Sigmoid colon (tissue), 6 donors: ENCODE measurements at regions not wholly inside any gene's neighbourhood (a gene's known extent, or its start where the extent isn't known, plus 50 kb on each side); places are given as distances from the start of the nearest gene placed in this dataset.
"Not testable (repeated sequence)": the region's sequence is repeated elsewhere in the genome, so short reads cannot be mapped to it uniquely, and the experiment has no call there.

ENCODE experiments used
- DNase-seq: peaks from one replicate; pipeline ENCODE4 v3.0.0-alpha.2; 2019
- H3K27ac ChIP-seq, 4 donors: fragments of 200-600 bp; sonication (generic); one replicate each; pipeline ENCODE4 v1.5.1; 2016 to 2019; ENCODE audit warnings: mild to moderate bottlenecking in 1 of 4
- H3K27me3 ChIP-seq, 3 donors: fragments of 200-600 bp; sonication (generic); one replicate each; pipeline ENCODE4 v1.5.1; 2019; ENCODE audit warnings: mild to moderate bottlenecking in 1 of 3
- H3K36me3 ChIP-seq, 4 donors: fragments of 200-600 bp; sonication (generic); one replicate each; pipeline ENCODE4 v1.5.1; 2016 to 2019
- H3K4me1 ChIP-seq, 4 donors: fragments of 200-600 bp; sonication (generic); one replicate each; pipeline ENCODE4 v1.5.1; 2017 to 2019
- H3K4me3 ChIP-seq, 4 donors: fragments of 200-600 bp; sonication (generic); one replicate each; pipeline ENCODE4 v1.5.1; 2017 to 2019; ENCODE audit warnings: mild to moderate bottlenecking in 2 of 4, moderate library complexity in 1 of 4
- H3K9me3 ChIP-seq, 4 donors: fragments of 200-600 bp in 3 of 4; sonication (generic) in 3 of 4; one replicate each; pipeline versions ENCODE4 v1.5.1 to v1.6.1; 2013 to 2019
- EP300 ChIP-seq, 4 donors: sonication (generic); formaldehyde crosslinking; IDR thresholded peaks; one replicate each; pipeline ENCODE4 v1.6.1; 2017; ENCODE audit warnings: antibody characterized with exemption in 4 of 4
- POLR2A ChIP-seq, 2 donors: fragments of 450-650 bp; IDR thresholded peaks; one replicate each; pipeline ENCODE4 v1.6.1; 2016; ENCODE audit warnings: antibody characterized with exemption in 2 of 2, mild to moderate bottlenecking in 2 of 2, moderate library complexity in 2 of 2
- POLR2AphosphoS5 ChIP-seq, 4 donors: sonication (generic); formaldehyde crosslinking; IDR thresholded peaks; one replicate each; pipeline ENCODE4 v1.6.1; 2017; ENCODE audit warnings: antibody characterized with exemption in 4 of 4
- WGBS, 2 donors: extraction: QIAGEN DNeasy Blood & Tissue Kit; methylation state at CpG; one replicate each; pipeline ENCODE4 v1.1.7; 2013; 5-methylcytosine and 5-hydroxymethylcytosine counted together
- intact Hi-C: fragments of 100-400 bp; cut with DNase I; formaldehyde crosslinking; loops from one replicate; pipeline ENCODE4 v1.15.1; 2023
- TF ChIP-seq, protein P1 (sequence below), 4 experiments: fragments of 450-650 bp in 3 of 4; fragments of 200-600 bp in 1 of 4; IDR thresholded peaks; one replicate each; pipeline ENCODE4 v1.5.1; 2016 to 2019; ENCODE audit warnings: antibody characterized with exemption in 4 of 4, mild to moderate bottlenecking in 3 of 4, moderate library complexity in 2 of 4
- donor health status: healthy with polysubstance abuse.
- donor health status: healthy.

DNA sequence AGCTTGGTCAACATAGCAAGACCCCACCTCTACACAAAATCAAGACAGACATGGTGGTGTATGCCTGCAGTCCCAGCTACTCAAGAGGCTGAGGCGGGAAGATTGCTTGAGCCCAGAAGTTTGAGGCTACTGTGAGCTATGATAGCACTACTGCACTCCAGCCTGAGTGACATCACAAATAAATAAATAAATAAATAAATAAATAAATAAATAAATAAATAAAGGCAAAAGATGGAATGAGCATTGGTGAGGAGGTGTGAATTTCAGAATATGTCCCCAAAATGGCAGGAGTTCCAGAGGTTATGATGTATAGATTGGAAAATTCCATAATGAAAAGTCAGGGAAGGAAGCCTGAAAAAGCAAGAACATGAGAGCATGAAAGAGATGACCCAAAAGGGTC is 249.9 kb downstream of the MEX3B start:
- no peak overlapping the region for H3K4me3 ChIP-seq
- intact Hi-C loops = no loop called here
- no peaks in the 10 kb centered on the region for H3K9me3 ChIP-seq
- no peak overlapping the region for H3K27ac ChIP-seq
- no peak for DNase-seq
- TF ChIP-seq POLR2A (IDR thresholded peaks at IDR 0.05) (no peak), POLR2AphosphoS5 (IDR thresholded peaks at IDR 0.05) (no peak), EP300 (IDR thresholded peaks at IDR 0.05) (no peak)
- TF ChIP-seq, protein P1, sequence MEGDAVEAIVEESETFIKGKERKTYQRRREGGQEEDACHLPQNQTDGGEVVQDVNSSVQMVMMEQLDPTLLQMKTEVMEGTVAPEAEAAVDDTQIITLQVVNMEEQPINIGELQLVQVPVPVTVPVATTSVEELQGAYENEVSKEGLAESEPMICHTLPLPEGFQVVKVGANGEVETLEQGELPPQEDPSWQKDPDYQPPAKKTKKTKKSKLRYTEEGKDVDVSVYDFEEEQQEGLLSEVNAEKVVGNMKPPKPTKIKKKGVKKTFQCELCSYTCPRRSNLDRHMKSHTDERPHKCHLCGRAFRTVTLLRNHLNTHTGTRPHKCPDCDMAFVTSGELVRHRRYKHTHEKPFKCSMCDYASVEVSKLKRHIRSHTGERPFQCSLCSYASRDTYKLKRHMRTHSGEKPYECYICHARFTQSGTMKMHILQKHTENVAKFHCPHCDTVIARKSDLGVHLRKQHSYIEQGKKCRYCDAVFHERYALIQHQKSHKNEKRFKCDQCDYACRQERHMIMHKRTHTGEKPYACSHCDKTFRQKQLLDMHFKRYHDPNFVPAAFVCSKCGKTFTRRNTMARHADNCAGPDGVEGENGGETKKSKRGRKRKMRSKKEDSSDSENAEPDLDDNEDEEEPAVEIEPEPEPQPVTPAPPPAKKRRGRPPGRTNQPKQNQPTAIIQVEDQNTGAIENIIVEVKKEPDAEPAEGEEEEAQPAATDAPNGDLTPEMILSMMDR (IDR thresholded peaks at IDR 0.05) = no peak
- no peaks in the 10 kb centered on the region for H3K36me3 ChIP-seq
- 95 to 97% methylated on average over 1 of the region's 1 CpG for WGBS, 2 donors
- no peaks in the 10 kb centered on the region for H3K27me3 ChIP-seq
- H3K4me1 ChIP-seq = no peaks in the 10 kb centered on the region

DNA sequence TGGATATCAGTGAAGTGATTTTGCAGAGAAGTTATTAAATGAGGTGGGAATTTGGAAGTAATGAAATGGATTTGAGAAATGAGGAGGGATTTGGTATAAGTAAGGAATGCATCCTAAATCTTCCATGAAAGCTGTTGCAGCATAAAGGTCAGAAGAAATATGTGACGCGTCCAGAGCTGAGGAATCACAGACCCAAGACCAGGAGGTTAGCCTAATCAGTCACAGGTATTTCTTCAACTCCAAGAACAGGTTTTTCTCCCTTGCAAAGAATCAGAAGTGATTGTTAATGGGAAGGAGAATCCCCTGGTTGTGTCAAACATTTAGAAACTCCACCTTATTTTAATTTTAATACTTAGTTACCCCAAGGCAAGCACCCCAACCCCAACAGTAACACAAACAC is 253.2 kb downstream of the MEX3B start:
- H3K27ac ChIP-seq = no peak overlapping the region
- H3K9me3 ChIP-seq = no peaks in the 10 kb centered on the region
- H3K36me3 ChIP-seq = no peaks in the 10 kb centered on the region
- H3K27me3 ChIP-seq = no peaks in the 10 kb centered on the region
- no peak overlapping the region for H3K4me3 ChIP-seq
- no peaks in the 10 kb centered on the region for H3K4me1 ChIP-seq
- no peak for DNase-seq
- intact Hi-C loops = no loop called here
- WGBS, 2 donors = 69 to 76% methylated on average over 2 of the region's 2 CpGs
- TF ChIP-seq POLR2A (IDR thresholded peaks at IDR 0.05) (no peak), EP300 (IDR thresholded peaks at IDR 0.05) (no peak), POLR2AphosphoS5 (IDR thresholded peaks at IDR 0.05) (no peak)
- TF ChIP-seq, protein P1 (IDR thresholded peaks at IDR 0.05) = no peak

DNA sequence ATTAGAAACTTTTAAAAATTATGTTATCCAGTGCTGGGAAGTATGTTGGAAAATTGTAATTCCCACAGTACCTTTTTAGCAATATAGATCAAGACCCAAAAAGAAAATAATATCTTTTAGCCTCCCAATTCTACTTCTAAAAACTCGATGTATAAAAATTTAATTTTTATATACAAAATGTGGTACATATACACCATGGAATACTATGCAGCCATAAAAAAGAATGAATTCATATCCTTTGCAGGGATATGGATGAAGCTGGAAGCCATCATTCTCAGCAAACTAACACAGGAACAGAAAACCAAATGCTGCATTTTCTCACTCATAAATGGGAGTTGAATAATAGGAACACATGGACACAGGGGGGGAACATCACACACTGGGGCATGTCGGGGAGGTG is 254.5 kb downstream of the MEX3B start:
- H3K27ac ChIP-seq, H3K27me3 ChIP-seq, DNase-seq, H3K9me3 ChIP-seq, H3K4me1 ChIP-seq, H3K4me3 ChIP-seq, H3K36me3 ChIP-seq, intact Hi-C loops: not testable (repeated sequence)
- WGBS, 2 donors = 87 to 94% methylated on average over 2 of the region's 2 CpGs

DNA sequence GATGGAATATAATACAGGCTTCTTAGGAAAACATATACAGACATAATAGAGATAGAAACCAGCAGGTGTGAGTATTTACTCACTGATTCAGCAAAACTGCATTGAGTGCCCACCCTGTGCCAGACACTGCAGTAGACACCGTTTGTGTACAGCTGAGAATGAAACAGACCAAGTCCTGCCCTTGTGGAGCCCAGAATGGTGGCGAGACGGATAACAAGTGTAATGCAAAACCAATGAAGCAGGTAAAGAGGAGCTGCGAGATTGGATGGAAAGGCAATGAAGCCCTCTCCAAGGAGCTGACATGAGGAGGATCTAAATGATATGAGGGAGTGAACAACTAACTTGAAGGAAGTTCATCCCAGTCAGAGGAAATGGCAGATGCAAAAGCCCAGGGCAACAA is 256.4 kb downstream of the MEX3B start:
- Histone ChIP-seq H3K4me1 (no peaks in the 10 kb centered on the region), H3K9me3 (no peaks in the 10 kb centered on the region), H3K27ac (no peak overlapping the region), H3K36me3 (no peaks in the 10 kb centered on the region), H3K4me3 (no peak overlapping the region), H3K27me3 (no peaks in the 10 kb centered on the region)
- WGBS, 2 donors = 86 to 90% methylated on average over 4 of the region's 4 CpGs
- intact Hi-C loops = no loop called here
- TF ChIP-seq EP300 (IDR thresholded peaks at IDR 0.05) (no peak), POLR2AphosphoS5 (IDR thresholded peaks at IDR 0.05) (no peak), POLR2A (IDR thresholded peaks at IDR 0.05) (no peak)
- TF ChIP-seq, protein P1 (IDR thresholded peaks at IDR 0.05) = no peak
- DNase-seq = no peak

DNA sequence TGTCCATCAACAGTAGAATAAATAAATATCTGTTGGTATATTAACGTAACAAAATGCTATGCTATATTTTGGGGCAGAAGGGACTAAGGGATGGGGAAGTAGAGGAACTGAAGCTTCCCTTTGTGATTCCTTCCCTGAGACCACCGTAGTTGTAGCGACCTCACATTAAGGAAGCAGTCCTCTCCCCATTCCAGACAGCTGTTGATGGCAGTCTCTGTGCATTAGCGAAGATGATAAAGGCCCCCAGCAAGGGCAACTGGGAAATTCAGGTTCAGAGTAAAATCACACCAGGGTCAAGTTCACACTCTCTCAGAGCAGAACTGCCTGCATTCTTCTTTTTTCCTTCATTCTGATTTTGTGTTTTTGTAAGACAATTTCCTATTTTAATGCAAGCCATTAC is 259.0 kb downstream of the MEX3B start:
- Histone ChIP-seq H3K27me3 (no peaks in the 10 kb centered on the region), H3K36me3 (no peaks in the 10 kb centered on the region), H3K27ac (no peak overlapping the region), H3K9me3 (no peaks in the 10 kb centered on the region), H3K4me3 (no peak overlapping the region), H3K4me1 (no peaks in the 10 kb centered on the region)
- TF ChIP-seq EP300 (IDR thresholded peaks at IDR 0.05) (no peak), POLR2AphosphoS5 (IDR thresholded peaks at IDR 0.05) (no peak), POLR2A (IDR thresholded peaks at IDR 0.05) (no peak)
- TF ChIP-seq, protein P1 (IDR thresholded peaks at IDR 0.05) = no peak
- intact Hi-C loops = no loop called here
- 89% methylated on average over 4 of the region's 4 CpGs for WGBS, 2 donors
- DNase-seq = no peak
